ENCODE measurements at regions not wholly inside any gene's neighbourhood (a gene's known extent, or its start where the extent isn't known, plus 50 kb on each side); places are given as distances from the start of the nearest gene placed in this dataset.

- no peak for DNase-seq
Observed at GRCh38 chr16:64406770-64407181, 715.1 kb downstream of the CDH11 start.

- DNase-seq: no peak
Observed at GRCh38 chr16:64403352-64403751, 718.5 kb downstream of the CDH11 start.

GRCh38 chr16:64398793-64399192 is 723.1 kb downstream of the CDH11 start:
- peak; percentile 92 for DNase-seq

- peak; percentile 54 for DNase-seq
Observed at GRCh38 chr16:64397945-64398508, 723.8 kb downstream of the CDH11 start.

- DNase-seq: peak; percentile 78
Observed at GRCh38 chr16:64397042-64397441, 724.8 kb downstream of the CDH11 start.

- DNase-seq: no peak
Observed at GRCh38 chr16:64394061-64394460, 727.8 kb downstream of the CDH11 start.

GRCh38 chr16:64392456-64392855 is 729.4 kb downstream of the CDH11 start:
- DNase-seq: no peak

- DNase-seq: peak; percentile 85
Observed at GRCh38 chr16:64391063-64391600, 730.7 kb downstream of the CDH11 start.

- DNase-seq: no peak
Observed at GRCh38 chr16:64390102-64390501, 731.8 kb downstream of the CDH11 start.

- DNase-seq: no peak
Observed at GRCh38 chr16:64384636-64385035, 737.2 kb downstream of the CDH11 start.

- no peak for DNase-seq
Observed at GRCh38 chr16:64381979-64382378, 739.9 kb downstream of the CDH11 start.

GRCh38 chr16:64380751-64381150 is 741.1 kb downstream of the CDH11 start:
- no peak for DNase-seq

- DNase-seq: no peak
Observed at GRCh38 chr16:64375391-64375980, 746.4 kb downstream of the CDH11 start.

- no peak for DNase-seq
Observed at GRCh38 chr16:64370112-64370511, 751.8 kb downstream of the CDH11 start.

GRCh38 chr16:64365448-64365931 is 756.4 kb downstream of the CDH11 start:
- peak; percentile 37 for DNase-seq

- no peak for DNase-seq
Observed at GRCh38 chr16:64364894-64365293, 757.0 kb downstream of the CDH11 start.

- no peak for DNase-seq
Observed at GRCh38 chr16:64364416-64364815, 757.4 kb downstream of the CDH11 start.

- no peak for DNase-seq
Observed at GRCh38 chr16:64364016-64364415, 757.8 kb downstream of the CDH11 start.

GRCh38 chr16:64363039-64363438 is 758.8 kb downstream of the CDH11 start:
- no peak for DNase-seq

- DNase-seq: peak; percentile 80
Observed at GRCh38 chr16:64362193-64362592, 759.7 kb downstream of the CDH11 start.

GRCh38 chr16:64361753-64362152 is 760.1 kb downstream of the CDH11 start:
- no peak for DNase-seq

GRCh38 chr16:64358291-64358690 is 763.6 kb downstream of the CDH11 start:
- DNase-seq: no peak

GRCh38 chr16:64356267-64356666 is 765.6 kb downstream of the CDH11 start:
- DNase-seq: peak; percentile 94

- DNase-seq: peak; percentile 17
Observed at GRCh38 chr16:64352246-64352645, 769.6 kb downstream of the CDH11 start.
